ENCODE measurements at regions not wholly inside any gene's neighbourhood (a gene's known extent, or its start where the extent isn't known, plus 50 kb on each side); places are given as distances from the start of the nearest gene placed in this dataset.

DNA sequence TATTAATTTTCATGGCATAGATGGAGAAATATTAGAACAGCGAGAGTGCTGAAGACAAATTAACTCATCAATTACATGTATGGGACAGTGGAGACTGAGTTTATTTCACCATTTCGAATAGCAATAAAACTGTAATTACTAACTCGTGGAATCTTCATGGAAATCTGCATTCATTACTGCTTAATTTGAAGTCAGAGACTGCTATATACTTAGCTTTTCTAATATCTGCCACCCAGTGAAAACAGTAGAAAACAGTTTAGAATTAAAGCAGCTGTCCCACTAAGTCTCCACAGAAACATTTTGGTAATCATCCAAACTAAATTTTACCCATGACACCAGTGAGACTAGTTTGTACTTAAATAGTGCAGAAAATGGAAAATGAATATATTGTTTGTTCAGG, 56.8 kb downstream of the IZUMO3 start:
- DNase-seq (ENCODE audit: low spot score), result no peak

DNA sequence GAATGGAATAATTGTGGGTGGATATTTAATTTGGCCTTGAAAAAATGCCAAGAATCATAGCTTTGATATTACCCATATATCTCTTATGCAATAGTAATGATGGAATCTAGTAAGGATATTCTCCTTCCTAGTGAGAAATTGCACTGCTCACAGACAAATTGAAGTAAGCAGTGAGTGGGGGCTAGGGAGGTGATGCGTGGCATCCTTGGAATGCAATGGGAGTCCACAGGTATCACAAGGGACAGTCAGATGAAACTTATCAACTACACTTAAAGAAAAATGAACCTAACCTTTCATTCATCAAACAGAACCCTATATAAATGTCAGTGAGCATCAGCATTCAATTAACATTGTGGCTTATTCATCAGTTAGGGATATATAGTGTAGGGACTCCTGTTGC, 57.8 kb downstream of the IZUMO3 start:
- DNase-seq (ENCODE audit: low spot score), result no peak

DNA sequence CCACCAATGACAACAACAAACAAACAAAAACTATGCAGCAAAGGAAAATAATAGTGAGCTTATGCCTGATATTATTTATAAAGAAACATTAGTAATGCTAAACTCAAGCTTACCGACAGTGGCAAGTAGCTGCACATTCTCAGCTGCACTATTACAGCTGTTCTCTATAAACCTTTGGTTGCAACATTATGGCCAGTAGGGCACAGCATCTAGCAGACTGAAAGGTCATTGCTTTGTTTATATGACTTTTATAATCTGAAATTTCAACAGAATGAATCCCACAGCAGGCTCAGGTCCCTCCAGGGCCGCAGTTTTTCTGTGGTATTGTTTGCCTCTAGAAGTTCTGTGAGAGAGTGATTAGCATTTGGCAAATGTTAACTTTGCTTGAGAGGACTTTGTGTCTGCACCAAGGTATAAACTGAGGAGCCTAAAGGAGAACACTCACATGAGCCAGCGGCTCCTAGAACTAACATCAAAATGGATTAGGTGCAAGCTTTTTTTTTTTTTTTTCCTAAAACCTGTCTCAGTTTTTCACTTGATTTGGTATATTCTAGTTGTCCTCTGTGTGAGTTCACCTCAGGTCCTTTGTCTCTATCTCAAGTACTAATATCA, 58.3 kb downstream of the IZUMO3 start:
- DNase-seq (ENCODE audit: low spot score), result no peak

DNA sequence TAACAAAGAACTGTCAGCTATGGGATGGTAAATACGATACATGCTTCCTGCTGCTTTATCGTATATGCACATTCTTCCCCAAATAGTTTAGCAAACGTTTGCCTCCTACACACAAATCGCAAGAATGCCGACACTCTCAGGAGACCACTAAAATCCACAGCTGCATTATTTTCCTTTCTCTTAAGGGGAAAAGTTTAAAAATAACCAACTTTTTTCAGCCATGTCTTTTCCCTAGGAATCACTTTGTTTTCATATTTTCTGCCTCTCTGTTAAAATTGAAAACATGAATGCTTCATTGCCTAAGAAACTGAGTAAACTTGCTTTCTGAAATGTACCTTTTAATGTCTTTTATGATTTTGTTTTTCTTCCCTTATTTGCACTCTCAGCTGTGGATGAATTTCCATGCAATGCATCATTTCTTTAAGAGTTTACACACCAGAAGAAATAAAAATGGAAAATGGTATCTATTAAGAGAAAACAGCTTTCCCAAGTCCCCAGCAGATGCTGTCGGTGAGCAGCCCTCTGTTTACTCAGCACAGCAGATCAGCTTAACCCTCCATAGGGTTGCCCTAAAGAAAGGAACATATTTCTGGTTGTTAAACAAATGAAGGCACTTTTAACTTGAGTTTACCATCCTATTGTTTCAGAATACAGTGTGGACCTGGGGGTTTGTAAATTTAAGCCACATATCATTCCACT, 66.2 kb downstream of the IZUMO3 start:
- no peak for DNase-seq (ENCODE audit: low spot score)

DNA sequence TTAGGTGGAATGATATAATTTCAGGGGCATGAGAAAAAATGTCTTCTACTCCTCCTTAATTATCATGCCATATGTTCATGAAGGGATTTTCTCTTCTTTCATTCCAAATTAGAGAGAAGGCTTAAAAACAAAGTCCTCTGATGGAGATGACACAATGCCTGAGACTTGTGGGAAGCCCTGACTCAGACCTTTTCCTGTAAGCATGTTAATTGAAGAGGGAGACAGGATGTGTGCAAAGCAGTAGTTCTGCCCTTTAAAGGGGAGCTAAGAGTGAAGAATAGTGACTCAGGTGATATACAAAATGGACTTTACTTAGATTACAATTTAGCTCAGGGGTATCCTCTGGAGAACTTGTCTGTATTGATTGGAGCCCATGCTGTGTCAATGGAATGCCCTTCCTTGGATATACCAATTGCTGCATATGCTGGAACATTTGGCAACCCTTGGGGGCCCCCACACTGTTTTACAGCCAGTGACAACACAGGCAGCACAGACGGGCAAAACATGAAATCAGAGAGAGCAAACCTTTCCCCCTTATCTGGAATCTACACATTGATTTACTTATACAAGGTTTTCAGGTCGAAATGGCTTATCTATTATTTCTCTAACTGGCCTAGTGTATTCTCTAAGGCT, 81.3 kb downstream of the IZUMO3 start:
- DNase-seq (ENCODE audit: low spot score), result no peak

DNA sequence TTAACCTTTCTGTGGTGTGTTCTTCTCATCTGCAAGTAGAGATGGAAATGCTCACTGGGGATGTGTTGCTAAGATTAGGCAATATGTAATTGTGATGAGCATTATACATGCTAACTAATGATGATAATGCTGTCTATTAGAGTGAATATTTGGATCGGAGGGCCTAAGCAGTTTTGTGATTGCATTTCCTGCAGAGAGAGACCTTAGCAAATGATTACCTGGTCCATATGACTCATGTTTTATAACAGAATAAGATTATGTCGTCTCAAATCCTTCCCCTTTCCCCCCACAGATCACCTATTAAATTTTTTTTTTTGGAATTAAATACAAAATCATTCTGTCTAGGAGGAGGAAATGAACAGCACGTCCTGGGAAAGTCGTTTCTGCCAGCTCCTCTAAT, 82.7 kb downstream of the IZUMO3 start:
- no peak for DNase-seq (ENCODE audit: low spot score)

DNA sequence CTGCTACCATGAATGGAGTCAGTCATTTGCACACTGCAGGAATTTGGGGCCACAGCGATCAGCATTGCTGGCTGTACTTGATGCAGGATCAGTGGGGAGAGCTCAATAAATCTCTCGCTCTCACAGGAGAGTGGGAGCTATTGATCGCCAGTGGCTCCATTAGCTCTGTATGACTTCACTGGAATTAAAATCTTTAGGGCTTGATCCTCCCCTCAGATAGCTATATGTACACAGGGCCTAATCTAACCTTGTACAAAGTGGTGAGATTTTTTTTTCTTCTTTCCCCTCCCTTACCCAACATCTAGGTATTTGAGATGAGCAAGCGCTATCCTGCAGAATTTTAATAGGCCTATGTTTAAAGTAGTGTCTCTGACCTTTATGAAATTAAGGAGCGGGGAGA, 84.9 kb downstream of the IZUMO3 start:
- no peak for DNase-seq (ENCODE audit: low spot score)

DNA sequence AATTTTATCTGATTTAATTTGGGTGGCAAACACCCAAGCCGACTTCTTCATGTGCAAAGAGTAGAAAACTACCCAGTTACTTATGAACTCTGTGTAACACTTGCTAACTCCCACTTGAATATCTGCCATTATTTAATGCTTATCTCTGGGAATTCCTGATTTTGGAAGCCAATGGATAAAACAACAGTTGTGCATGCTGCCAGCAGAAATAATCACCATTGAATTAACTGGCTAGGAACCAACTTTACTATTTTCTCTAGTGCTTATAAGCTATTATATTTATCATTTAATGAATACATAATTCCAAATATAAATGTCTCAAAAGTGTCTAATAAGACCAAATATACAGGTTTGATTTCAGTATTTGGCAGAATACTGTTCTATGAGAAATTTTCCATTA, 85.7 kb downstream of the IZUMO3 start:
- no peak for DNase-seq (ENCODE audit: low spot score)

DNA sequence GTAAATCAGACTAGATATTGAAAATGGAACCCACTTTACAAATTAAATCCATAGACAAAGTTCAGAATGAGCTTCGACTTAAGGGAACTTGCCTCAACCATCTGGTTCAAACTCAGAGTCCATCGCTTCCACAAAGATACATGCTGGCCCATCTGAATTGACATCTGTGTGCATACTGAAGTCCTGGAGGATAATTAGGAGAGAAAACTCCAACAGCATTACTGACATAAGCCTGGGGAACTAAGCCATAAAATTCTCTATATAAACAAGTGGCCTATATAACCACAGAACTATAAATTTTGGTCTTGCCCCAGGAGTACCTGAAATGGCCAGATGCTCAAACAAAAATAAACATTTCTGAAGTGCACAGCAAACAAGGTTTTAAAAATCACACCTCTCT, 94.4 kb downstream of the IZUMO3 start:
- DNase-seq (ENCODE audit: low spot score), result no peak

DNA sequence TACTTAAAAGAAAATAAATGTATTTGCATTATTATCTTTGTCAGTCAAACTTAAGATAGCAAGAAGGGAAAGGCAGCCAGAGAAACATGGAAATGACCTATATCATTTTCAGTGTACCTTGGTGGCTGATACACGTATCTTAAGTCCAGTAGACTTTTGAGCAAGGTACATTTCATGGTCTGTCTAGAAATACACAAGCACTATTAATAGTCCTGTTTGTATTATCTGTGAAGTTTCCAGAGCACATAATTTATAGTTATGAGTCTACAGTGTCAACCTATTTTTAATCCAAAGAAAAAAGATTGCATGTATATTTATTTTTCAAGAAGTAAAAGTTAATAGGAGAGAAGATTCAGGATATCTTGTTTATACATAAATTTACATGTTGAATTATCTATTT, 95.7 kb downstream of the IZUMO3 start:
- no peak for DNase-seq (ENCODE audit: low spot score)

DNA sequence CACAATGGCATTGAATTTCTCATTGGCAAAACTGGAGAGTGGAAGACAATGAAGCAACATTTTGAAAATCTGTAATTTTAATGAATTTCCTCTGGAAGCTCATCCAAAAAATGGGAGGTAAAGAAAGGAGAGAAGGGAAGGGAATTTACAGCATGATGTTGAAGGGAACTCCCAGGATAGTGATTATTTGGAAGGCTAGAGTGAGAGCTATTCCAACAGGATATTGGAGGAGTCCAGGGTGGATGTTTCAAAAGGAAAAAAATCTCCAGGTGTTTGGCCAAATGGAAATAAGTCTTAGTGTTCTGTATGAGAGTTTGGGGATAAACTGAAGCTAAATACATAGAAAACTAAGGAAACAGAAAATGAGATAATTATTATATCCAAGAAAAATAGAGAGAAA, 106.2 kb downstream of the IZUMO3 start:
- no peak for DNase-seq (ENCODE audit: low spot score)

DNA sequence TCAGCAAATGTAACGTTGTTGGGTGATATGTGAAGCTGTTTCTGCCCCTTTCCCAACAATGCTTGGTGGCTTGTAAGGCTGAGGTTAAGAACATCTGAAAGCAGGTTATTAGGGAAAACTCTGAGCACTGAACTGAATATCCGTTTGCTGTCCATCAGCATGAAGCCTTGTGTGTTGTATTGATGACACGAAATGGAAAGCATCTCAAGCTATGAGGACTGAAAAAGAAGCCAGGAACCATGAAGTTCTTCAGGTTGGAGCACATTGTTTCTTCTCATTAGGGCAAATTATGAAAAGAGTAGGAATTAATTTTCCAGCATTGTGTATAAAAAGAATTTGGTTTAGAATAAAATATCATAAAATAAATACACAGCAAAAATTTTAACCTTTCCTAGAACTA, 106.8 kb downstream of the IZUMO3 start:
- no peak for DNase-seq (ENCODE audit: low spot score)

DNA sequence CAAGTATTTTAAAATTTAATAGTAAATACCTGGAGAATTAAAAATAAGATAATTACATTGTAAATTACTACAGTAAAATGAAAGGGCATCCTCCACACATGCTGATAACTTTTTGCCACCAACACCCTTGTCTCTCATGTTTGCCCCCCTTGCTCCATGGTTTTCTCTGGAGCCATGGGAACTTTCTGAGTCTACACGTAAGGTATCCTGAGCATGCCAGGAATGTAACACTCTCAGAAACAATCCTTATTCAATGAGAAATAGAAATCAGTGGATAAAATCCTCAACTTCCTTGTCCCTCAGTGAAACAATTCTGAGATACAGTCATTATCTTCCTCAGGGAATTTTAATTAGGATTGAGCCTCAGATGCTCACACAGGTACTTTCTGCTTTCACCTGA, 108.9 kb downstream of the IZUMO3 start:
- no peak for DNase-seq (ENCODE audit: low spot score)

DNA sequence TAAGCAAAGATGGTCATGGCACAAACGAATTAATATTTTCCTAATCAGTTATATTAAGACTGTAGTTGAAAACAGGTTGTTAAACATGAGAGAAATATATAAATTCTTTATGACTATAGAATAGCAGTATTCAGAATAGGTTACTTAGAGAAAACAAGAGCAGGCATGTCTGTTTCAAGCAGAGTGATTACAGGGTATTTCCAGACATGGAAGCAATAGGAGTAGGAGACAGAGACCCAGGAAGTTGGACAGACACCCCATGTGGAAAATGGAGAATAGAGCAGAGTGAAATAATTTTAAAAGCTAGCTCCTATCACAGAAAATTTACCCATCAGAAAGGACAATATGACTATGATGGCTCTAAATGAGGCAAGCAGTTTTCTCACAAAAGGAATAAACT, 111.5 kb downstream of the IZUMO3 start:
- no peak for DNase-seq (ENCODE audit: low spot score)

DNA sequence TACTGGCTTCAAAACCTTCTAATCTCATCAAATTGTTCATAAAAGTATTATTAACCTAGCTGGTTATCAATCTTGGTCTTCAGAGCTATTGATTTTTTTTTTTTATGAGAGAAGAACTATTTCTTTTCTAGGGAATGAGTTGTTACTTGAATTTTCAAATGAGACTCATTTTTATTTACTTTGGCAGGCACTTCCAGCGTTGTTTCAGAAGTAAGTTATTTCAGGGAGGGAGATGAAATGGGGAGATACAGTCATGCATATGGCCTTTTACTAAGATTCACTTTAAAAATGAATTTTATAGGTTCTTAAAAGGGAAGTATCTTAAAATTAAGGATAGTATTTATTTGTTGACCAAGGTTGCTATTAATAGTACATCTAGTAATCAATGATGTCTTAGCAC, 129.6 kb downstream of the IZUMO3 start:
- no peak for DNase-seq (ENCODE audit: low spot score)

DNA sequence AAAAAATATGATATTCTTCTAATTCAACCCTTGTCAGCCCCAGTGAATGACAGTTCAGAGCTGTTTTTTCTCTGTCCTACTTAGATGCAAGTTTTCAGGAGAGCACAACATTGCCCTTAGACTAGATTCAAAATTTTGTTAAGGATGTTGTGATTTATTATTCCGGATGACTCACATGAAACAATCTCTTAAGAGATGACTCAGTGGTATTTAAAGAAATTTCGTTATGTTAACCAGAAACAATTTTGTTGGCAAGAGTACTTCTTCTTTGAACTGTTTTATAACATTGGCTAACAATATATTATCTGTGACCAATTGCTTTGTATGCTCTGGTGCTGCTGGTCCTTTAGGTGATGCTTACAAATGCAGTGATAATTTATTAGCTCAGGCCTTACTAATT, 132.0 kb downstream of the IZUMO3 start:
- no peak for DNase-seq (ENCODE audit: low spot score)

DNA sequence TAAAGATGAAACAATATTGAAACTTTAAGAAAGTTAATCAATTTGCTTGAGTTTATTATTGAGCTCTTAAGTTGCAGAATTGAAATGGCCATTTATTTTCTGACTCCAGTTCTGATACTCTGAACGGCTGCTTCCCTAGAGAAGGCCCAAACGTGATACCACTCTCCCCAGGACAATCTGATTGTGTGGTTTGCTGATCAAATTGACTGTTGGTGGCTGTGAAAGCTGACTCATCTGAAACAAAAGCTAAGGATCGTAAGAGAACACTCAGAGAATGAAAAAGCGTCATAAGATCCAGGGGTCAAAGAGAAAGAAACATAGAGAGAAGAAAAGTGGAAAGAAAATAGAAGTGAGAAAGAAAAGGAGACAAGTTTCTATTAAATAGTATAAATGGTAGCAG, 147.2 kb downstream of the IZUMO3 start:
- no peak for DNase-seq (ENCODE audit: low spot score)

DNA sequence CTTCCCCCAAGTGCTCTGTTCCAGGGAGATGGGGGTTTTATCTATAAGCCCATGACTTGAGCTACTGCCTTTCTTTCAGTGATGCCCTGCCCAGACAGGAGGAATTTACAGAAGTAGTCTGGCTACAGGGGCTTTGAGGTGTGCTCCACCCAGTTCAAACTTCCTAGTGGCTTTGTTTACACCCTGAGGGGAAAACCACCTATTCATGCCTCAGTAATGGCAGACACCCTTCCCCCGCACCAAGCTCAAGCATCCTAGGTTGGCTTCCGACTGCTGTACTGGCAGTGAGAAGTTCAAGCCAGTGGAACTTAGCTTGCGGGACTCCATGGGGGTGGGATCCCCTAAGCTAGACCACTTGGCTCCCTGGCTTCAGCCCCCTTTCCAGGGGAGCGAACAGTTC, 154.6 kb downstream of the IZUMO3 start:
- no peak for DNase-seq (ENCODE audit: low spot score)

DNA sequence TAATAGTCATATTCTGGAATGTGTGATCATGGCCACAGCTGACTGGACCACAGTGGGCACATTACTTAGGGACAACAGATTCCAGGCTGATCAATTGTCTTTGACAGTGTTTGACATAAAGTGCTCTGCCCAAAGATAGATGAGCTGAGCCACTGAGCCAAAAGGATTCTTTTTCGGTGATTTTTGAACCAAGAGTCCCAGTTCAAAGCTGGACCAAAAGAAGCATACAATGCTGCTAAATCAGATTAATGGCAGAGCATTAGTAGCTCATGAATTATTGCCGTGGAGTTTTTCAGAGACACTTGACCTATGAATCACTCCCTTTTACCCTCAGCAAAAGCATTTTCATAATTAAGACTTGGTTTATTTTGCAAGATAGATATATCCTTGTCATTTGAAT, 160.6 kb downstream of the IZUMO3 start:
- no peak for DNase-seq (ENCODE audit: low spot score)

DNA sequence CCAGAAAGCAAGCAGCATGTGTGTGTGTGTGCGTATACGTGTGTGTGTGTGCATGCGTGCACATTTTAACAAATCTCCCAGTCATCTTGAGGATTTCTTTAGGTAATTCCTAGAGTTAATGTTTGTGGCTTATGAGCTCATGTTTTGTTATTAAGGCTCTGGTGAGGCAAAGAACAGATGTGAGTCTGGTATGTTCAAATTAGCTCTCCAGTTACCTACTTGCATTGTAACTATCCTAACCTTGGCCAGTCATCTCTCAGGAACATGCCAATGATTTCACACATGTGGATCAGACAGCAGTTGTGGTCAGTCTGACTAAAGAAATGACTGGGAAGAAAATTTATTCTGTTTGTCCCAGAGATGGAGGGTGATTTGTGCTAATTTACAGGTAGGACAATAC, 163.1 kb downstream of the IZUMO3 start:
- no peak for DNase-seq (ENCODE audit: low spot score)

DNA sequence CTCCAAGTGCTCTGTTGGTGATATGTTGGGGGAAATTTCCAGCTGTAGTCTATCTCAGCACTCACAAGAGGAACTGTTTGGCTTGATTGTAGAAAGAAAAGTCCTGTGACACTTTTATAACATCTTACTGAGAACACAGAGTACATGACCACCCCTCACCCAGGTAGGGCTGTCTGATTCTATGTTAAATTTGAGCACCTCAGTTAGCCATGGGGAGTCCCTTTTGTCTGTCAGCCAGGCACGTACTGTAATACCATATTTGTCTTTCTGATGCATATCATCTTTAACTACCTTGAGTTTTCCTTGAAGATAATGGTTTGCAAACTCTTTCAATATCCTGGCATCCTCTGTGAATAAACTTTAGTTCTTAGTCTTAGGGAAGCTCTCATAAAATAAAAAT, 164.5 kb downstream of the IZUMO3 start:
- DNase-seq (ENCODE audit: low spot score), result no peak

DNA sequence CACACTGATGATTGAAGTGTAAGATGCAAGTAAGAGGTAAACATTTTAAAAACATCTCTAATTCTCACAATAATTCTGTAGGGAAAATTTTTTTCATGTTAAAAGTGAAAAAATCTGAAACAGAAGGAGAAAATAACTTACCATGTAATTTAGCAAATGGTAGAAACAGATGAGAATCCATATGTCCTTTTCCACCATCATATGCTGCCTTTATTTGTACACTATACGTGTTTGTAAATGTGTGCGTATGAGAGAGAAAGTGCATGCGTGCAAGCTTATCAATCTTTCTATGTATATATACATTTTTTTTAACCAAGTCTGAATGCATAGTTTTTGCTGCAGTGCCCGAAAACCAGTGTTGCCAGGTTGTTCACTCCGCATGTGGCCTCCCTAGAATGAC, 186.7 kb downstream of the IZUMO3 start:
- no peak for DNase-seq (ENCODE audit: low spot score)

DNA sequence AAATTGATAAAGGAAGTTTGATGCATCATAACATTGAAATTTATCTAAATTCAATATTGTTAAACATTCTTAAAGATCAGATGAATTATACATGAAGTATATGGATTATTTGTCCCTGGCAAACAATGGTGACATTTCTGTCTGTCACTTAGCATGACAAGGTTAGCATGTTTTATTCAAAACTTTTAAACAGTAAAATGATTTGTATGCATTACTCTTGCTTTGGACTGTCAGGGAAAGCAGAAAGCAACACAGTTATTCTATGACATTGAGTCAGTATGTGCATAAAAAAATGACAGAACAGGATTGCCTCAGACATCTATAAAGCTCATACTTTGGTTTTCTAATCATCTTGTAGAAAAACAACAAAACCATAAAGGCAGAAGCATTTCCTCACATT, 193.7 kb downstream of the IZUMO3 start:
- no peak for DNase-seq (ENCODE audit: low spot score)

DNA sequence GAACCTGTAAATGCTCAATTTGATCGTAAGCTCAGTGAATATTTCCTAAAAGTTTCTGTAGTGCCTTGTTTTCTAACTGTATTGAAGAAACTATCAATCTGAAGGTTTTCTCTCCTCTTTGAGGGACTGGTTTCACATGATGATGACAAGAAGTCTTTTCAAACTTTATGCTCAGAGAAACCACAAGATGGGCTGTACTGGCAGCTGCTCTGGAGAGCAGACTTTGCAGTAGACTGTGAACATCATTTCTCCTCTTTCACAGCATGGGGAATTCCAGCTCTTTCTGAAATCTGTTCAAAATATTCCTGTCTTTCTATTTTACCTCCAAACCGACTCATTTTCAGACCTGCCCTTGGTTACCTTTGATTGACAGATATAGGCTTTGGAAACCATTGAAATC, 194.4 kb downstream of the IZUMO3 start:
- no peak for DNase-seq (ENCODE audit: low spot score)
